ENCODE measurements at regions not wholly inside any gene's neighbourhood (a gene's known extent, or its start where the extent isn't known, plus 50 kb on each side); places are given as distances from the start of the nearest gene placed in this dataset.

- TF ChIP-seq EP300 (IDR thresholded peaks at IDR 0.05; ENCODE audit: borderline replicate concordance in 1 of 2, control insufficient read depth in 1 of 2, low read depth in 2 of 2, low read length in 2 of 2) (no peak), E2F8 (IDR thresholded peaks at IDR 0.05; ENCODE audit: low read depth, partially characterized antibody) (no peak)
These were observed 62.6 kb upstream of the ASAP2 start (continued) for GRCh38 chr2:9144046-9144445.

GRCh38 chr2:9143264-9143815 lies 63.3 kb upstream of the ASAP2 start:
- no peaks in the 10 kb centered on the region for H3K79me2 ChIP-seq (ENCODE audit: control insufficient read depth, insufficient read depth, low read length)
- no peak overlapping the region for H3K27ac ChIP-seq (ENCODE audit: control insufficient read depth, insufficient read depth)
- H4K20me1 ChIP-seq (ENCODE audit: control insufficient read depth, insufficient read depth) = no peaks in the 10 kb centered on the region
- H2AFZ ChIP-seq (ENCODE audit: control insufficient read depth, low read depth, low read length) = no peak overlapping the region
- CTCF ChIA-PET = interaction anchor here (0.6 to 6.7 kb wide), 18 partner anchors 32 to 619 kb away, joined by 3 to 98 read pairs (median 3); no protein-coding TSS in a partner anchor
- H3K9ac ChIP-seq (ENCODE audit: control insufficient read depth, insufficient read depth, low read length) = no peak overlapping the region
- no TSS peak for BruUV-seq (replicated peaks)
- POLR2A ChIA-PET = interaction anchor here (0.6 to 1.1 kb wide), 2 partner anchors 330 to 1384 kb away, joined by 3 to 7 read pairs; no protein-coding TSS in a partner anchor
- DNase-seq (ENCODE audit: low read depth, low spot score) (no peak), FAIRE-seq (no peak), ATAC-seq (no peak)
- 40% methylated on average over 11 of the region's 11 CpGs for WGBS (ENCODE audit: insufficient coverage, insufficient replicate concordance, low lambda C conversion rate, missing lambda C conversion rate)
- SMC1A ChIA-PET (ENCODE audit: uncharacterized antibody, unreplicated experiment) = interaction anchor here (0.5 to 1.4 kb wide), 9 partner anchors 36 to 407 kb away, joined by 3 to 4 read pairs (median 3); no protein-coding TSS in a partner anchor
- in situ Hi-C loops (cut with MboI) (loop anchor here (5.0 kb wide), 1 partner anchor 229 kb away; no protein-coding TSS in a partner anchor), intact Hi-C loops (cut with micrococcal nuclease; ENCODE audit: unreplicated experiment) (loop anchor here (2.0 to 10.0 kb wide), 3 partner anchors 64 to 191 kb away; partner anchors contain the start of genes ASAP2 and MBOAT2)
- RAD21 ChIA-PET (ENCODE audit: unreplicated experiment) = interaction anchor here (0.5 to 2.5 kb wide), 7 partner anchors 186 to 765 kb away, joined by 3 to 15 read pairs (median 3); no protein-coding TSS in a partner anchor
- no peaks in the 10 kb centered on the region for H3K9me3 ChIP-seq (replicated peaks; ENCODE audit: control insufficient read depth, insufficient read depth, low read length)
- H3K27me3 ChIP-seq (replicated peaks in 1 of 2; ENCODE audit: control insufficient read depth in 2 of 2, insufficient read depth in 2 of 2, low read length in 1 of 2) = no peaks in the 10 kb centered on the region; a peak in 1 of 4 replicates
- H3K4me3 ChIP-seq = no peak overlapping the region
- no peaks in the 10 kb centered on the region for H3K36me3 ChIP-seq (ENCODE audit: control insufficient read depth in 2 of 2, insufficient read depth in 2 of 2, low read length in 1 of 2)
- H3K4me1 ChIP-seq (ENCODE audit: control insufficient read depth, insufficient read depth, low read length) = no peaks in the 10 kb centered on the region
- H3K4me2 ChIP-seq (ENCODE audit: control insufficient read depth, insufficient read depth) = peak overlapping the region; percentile 74
- TF ChIP-seq PBX3 (IDR thresholded peaks at IDR 0.05; ENCODE audit: insufficient replicate concordance, low read depth, low read length) (no peak), TARDBP (IDR thresholded peaks at IDR 0.05; ENCODE audit: borderline replicate concordance) (no peak), BACH1 (IDR thresholded peaks at IDR 0.05; ENCODE audit: borderline replicate concordance) (no peak)
